ENCODE measurements at regions not wholly inside any gene's neighbourhood (a gene's known extent, or its start where the extent isn't known, plus 50 kb on each side); places are given as distances from the start of the nearest gene placed in this dataset.

DNA sequence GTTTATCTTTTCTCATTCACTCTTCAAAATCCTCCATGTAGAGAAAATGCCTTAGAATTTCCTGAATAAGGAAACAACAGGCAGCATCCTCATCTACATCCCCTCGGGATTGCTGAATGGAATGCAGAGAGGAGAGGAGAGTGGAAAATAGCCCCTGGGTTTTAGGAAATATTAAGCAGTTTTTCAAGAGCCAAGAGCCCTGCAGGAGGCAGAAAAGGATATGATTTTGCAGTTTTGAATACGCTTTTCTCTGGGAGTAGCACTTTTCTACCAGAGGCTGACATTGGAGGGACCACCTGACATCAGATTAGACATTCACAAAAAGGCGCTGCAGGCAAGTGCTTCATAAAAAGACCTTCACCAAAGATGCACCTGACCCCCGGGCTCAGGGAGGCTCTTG lies 362.2 kb upstream of the SFSWAP start:
- no peaks in the 10 kb centered on the region for H4K20me1 ChIP-seq (ENCODE audit: control insufficient read depth, extremely low read depth, insufficient read depth, low read length)
- no peak for FAIRE-seq
- H3K4me1 ChIP-seq (ENCODE audit: control insufficient read depth, extremely low read depth, insufficient read depth, low read length) = no peaks in the 10 kb centered on the region
- H3K4me2 ChIP-seq (ENCODE audit: control insufficient read depth, extremely low read depth, insufficient read depth, low read depth, low read length) = no peak overlapping the region
- dilution Hi-C loops (cut with MboI; ENCODE audit: extremely low pct_ligation_motif_present, low sequenced_read_pairs) = no loop called here
- peaks cover 6% of the 10 kb centered on the region for H3K9me3 ChIP-seq (ENCODE audit: control insufficient read depth, low read depth, low read length)
- H3K27me3 ChIP-seq (ENCODE audit: control insufficient read depth, extremely low read depth, insufficient read depth, low read length) = no peaks in the 10 kb centered on the region
- no peak overlapping the region for H3K9ac ChIP-seq (ENCODE audit: control insufficient read depth, extremely low read depth, insufficient read depth, low read length)
- H3K4me3 ChIP-seq (ENCODE audit: control insufficient read depth in 2 of 3, extremely low read depth in 1 of 3, insufficient read depth in 2 of 3, low read depth in 1 of 3, low read length in 3 of 3) = no peak overlapping the region
- no peak for DNase-seq (ENCODE audit: low read depth, low spot score)
- no peaks in the 10 kb centered on the region for H3K36me3 ChIP-seq (ENCODE audit: control insufficient read depth in 2 of 2, extremely low read depth in 1 of 2, insufficient read depth in 2 of 2, low read length in 2 of 2)
- no peaks in the 10 kb centered on the region for H3K79me2 ChIP-seq (ENCODE audit: control insufficient read depth, insufficient read depth, low read length)
- H3K9me1 ChIP-seq (ENCODE audit: control insufficient read depth, extremely low read depth, insufficient read depth, low read length) = no peaks in the 10 kb centered on the region
- no peak overlapping the region for H2AFZ ChIP-seq (ENCODE audit: control insufficient read depth, low read length)
- no peak for TF ChIP-seq EZH2 (IDR thresholded peaks at IDR 0.05; ENCODE audit: low read length)
- TF ChIP-seq, protein P1, sequence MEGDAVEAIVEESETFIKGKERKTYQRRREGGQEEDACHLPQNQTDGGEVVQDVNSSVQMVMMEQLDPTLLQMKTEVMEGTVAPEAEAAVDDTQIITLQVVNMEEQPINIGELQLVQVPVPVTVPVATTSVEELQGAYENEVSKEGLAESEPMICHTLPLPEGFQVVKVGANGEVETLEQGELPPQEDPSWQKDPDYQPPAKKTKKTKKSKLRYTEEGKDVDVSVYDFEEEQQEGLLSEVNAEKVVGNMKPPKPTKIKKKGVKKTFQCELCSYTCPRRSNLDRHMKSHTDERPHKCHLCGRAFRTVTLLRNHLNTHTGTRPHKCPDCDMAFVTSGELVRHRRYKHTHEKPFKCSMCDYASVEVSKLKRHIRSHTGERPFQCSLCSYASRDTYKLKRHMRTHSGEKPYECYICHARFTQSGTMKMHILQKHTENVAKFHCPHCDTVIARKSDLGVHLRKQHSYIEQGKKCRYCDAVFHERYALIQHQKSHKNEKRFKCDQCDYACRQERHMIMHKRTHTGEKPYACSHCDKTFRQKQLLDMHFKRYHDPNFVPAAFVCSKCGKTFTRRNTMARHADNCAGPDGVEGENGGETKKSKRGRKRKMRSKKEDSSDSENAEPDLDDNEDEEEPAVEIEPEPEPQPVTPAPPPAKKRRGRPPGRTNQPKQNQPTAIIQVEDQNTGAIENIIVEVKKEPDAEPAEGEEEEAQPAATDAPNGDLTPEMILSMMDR (optimal IDR thresholded peaks at IDR 0.05 in 1 of 3, IDR thresholded peaks at IDR 0.05 in 1 of 3, conservative IDR thresholded peaks at IDR 0.05 in 1 of 3; ENCODE audit: extremely low read depth in 1 of 3, insufficient read depth in 2 of 3, low read length in 3 of 3) = no peak
- H3K27ac ChIP-seq (ENCODE audit: control insufficient read depth, insufficient read depth, low read length) = no peak overlapping the region

DNA sequence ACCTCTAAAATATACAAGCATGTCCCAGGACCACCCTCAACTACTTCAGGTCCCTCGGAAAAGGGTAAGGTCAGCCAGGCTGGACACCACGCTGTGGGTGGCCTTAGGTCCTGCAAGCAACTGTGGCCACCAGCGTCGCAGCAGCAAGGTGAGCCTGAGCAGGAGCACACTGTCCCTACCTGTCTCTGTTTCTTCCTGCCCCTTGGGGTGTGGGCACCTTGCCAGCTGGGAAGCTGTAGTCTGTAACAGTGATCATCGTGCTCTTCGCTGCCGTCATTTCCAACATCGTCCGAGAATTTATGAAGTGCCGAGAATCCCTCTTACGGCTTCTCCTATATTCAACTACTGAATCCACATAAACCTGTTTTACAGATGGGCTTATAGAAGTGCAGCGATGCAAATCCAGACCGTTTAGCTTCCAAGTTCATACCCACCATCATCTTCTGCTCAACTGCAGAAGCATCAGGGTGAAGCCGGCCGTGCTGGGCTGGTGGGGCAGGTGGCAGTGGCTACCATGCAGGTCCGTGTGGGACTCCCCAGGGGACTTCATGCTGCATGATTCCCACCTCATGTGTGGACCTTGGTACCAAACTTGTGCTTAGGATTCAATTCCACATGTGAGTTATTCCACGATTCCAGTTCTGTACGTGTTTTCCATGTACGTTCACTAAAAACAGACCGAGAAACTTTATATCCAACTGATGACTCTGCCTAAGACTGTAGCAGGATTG lies 361.3 kb upstream of the SFSWAP start:
- no peak overlapping the region for H3K9ac ChIP-seq (ENCODE audit: control insufficient read depth, extremely low read depth, insufficient read depth, low read length)
- no peaks in the 10 kb centered on the region for H3K9me1 ChIP-seq (ENCODE audit: control insufficient read depth, extremely low read depth, insufficient read depth, low read length)
- H4K20me1 ChIP-seq (ENCODE audit: control insufficient read depth, extremely low read depth, insufficient read depth, low read length) = no peaks in the 10 kb centered on the region
- no peak overlapping the region for H3K27ac ChIP-seq (ENCODE audit: control insufficient read depth, insufficient read depth, low read length)
- no peaks in the 10 kb centered on the region for H3K27me3 ChIP-seq (ENCODE audit: control insufficient read depth, extremely low read depth, insufficient read depth, low read length)
- H3K36me3 ChIP-seq (ENCODE audit: control insufficient read depth in 2 of 2, extremely low read depth in 1 of 2, insufficient read depth in 2 of 2, low read length in 2 of 2) = no peaks in the 10 kb centered on the region
- no peak for FAIRE-seq
- no peak overlapping the region for H2AFZ ChIP-seq (ENCODE audit: control insufficient read depth, low read length)
- dilution Hi-C loops (cut with MboI; ENCODE audit: extremely low pct_ligation_motif_present, low sequenced_read_pairs) = no loop called here
- no peak overlapping the region for H3K4me2 ChIP-seq (ENCODE audit: control insufficient read depth, extremely low read depth, insufficient read depth, low read depth, low read length)
- DNase-seq (ENCODE audit: low read depth, low spot score) = no peak
- H3K9me3 ChIP-seq (ENCODE audit: control insufficient read depth, low read depth, low read length) = peaks cover 6% of the 10 kb centered on the region
- TF ChIP-seq EZH2 (IDR thresholded peaks at IDR 0.05; ENCODE audit: low read length) = no peak
- TF ChIP-seq, protein P1 (optimal IDR thresholded peaks at IDR 0.05 in 1 of 3, IDR thresholded peaks at IDR 0.05 in 1 of 3, conservative IDR thresholded peaks at IDR 0.05 in 1 of 3; ENCODE audit: extremely low read depth in 1 of 3, insufficient read depth in 2 of 3, low read length in 3 of 3) = no peak
- H3K4me3 ChIP-seq (ENCODE audit: control insufficient read depth in 2 of 3, extremely low read depth in 1 of 3, insufficient read depth in 2 of 3, low read depth in 1 of 3, low read length in 3 of 3) = no peak overlapping the region
- H3K79me2 ChIP-seq (ENCODE audit: control insufficient read depth, insufficient read depth, low read length) = no peaks in the 10 kb centered on the region
- no peaks in the 10 kb centered on the region for H3K4me1 ChIP-seq (ENCODE audit: control insufficient read depth, extremely low read depth, insufficient read depth, low read length)

All from keratinocyte (primary cell).